C4-2B (cell line): ENCODE measurements at regions not wholly inside any gene's neighbourhood (a gene's known extent, or its start where the extent isn't known, plus 50 kb on each side); places are given as distances from the start of the nearest gene placed in this dataset.

ENCODE experiments used
- H3K27ac ChIP-seq: fragments of 450-650 bp; 2 replicates; pipeline ENCODE4 v1.5.1; 2017
- ZFX ChIP-seq: fragments of 450-650 bp; IDR thresholded peaks from 2 replicates; pipeline ENCODE4 v1.6.1; 2017
- TF ChIP-seq, protein P1 (sequence below): fragments of 450-650 bp; conservative IDR thresholded peaks from 2 replicates; pipeline ENCODE4 v1.5.1; 2017; ENCODE audit warnings: mild to moderate bottlenecking

GRCh38 chr11:70614034-70614681 lies 215.8 kb downstream of the CTTN start:
- H3K27ac ChIP-seq: no peak overlapping the region
- TF ChIP-seq, protein P1, sequence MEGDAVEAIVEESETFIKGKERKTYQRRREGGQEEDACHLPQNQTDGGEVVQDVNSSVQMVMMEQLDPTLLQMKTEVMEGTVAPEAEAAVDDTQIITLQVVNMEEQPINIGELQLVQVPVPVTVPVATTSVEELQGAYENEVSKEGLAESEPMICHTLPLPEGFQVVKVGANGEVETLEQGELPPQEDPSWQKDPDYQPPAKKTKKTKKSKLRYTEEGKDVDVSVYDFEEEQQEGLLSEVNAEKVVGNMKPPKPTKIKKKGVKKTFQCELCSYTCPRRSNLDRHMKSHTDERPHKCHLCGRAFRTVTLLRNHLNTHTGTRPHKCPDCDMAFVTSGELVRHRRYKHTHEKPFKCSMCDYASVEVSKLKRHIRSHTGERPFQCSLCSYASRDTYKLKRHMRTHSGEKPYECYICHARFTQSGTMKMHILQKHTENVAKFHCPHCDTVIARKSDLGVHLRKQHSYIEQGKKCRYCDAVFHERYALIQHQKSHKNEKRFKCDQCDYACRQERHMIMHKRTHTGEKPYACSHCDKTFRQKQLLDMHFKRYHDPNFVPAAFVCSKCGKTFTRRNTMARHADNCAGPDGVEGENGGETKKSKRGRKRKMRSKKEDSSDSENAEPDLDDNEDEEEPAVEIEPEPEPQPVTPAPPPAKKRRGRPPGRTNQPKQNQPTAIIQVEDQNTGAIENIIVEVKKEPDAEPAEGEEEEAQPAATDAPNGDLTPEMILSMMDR: no peak
- no peak for TF ChIP-seq ZFX

GRCh38 chr11:70615036-70615875 lies 216.9 kb downstream of the CTTN start:
- TF ChIP-seq ZFX: no peak
- TF ChIP-seq, protein P1: no peak
- no peak overlapping the region for H3K27ac ChIP-seq

GRCh38 chr11:70616317-70616716 lies 218.0 kb downstream of the CTTN start:
- TF ChIP-seq ZFX: no peak
- H3K27ac ChIP-seq: no peak overlapping the region

DNA sequence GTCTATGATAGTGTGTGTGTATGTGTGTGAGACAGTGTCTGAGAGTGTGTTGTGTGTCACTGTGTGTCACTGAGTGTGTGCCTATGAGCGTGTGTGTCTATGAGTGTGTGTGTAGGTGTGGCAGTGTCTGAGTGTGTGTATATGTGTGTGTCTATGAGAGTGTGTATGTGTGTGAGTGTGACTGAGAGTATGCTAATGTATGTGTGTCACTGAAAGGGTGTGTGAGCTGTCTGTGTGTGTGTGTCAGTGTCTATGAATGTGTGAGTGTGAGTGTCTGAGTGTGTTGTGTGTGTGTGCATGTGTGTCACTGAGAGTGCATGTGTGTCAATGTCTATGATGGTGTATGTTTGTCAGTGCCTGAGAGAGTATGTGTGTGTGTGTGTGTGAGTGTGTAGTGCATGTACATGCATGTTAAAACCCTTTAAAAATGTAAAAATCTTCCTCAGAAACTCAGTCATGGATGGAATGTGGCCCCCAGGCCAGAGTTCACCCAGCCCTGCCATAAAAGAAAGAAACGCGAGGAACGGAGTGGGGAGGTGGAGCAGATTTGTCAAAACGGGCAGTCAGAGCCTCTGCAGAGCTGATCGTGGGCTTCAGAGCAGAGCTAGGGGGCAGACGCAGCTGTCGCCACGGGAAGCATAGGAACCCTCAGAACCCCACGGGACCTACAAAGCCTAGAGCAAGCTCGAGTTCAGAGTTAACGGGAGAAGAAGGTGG lies 218.8 kb downstream of the CTTN start:
- H3K27ac ChIP-seq: no peak overlapping the region

DNA sequence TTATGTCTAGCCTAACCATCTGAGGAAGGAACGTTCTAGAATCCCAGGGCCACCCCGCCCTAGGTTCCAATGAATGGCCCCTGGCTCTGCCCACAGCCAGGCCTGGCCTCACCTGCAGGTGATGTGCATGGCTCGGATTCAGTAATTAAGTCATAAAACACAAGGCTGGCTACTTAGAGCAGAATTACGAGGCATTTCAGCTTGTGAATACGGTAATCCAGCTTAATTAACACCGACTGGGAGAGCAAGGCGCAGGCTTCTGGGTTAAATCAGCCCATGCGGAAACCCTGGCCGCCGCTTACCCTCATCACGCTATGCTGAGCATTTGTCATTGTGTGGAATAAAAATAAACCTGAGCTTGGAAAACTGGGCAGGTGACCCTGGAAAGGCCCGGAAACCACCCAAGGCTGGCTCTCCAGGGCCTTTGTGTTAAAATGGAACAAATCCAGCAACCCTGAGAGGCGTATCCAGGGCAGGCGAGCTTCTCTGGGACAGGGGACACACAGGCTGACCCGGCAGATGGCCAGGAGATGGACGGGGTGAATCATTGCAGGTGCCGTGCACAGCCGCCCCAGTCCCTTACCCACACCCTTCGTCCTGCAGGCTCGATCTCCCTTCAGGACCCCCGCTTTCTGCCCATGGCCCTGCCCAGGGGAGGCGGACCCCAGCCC lies 220.2 kb downstream of the CTTN start:
- no peak overlapping the region for H3K27ac ChIP-seq
- TF ChIP-seq, protein P1: no peak
- TF ChIP-seq ZFX: no peak

More for the DNA sequence above, 218.8 kb downstream of the CTTN start:
- TF ChIP-seq, protein P1: no peak
- no peak for TF ChIP-seq ZFX

DNA sequence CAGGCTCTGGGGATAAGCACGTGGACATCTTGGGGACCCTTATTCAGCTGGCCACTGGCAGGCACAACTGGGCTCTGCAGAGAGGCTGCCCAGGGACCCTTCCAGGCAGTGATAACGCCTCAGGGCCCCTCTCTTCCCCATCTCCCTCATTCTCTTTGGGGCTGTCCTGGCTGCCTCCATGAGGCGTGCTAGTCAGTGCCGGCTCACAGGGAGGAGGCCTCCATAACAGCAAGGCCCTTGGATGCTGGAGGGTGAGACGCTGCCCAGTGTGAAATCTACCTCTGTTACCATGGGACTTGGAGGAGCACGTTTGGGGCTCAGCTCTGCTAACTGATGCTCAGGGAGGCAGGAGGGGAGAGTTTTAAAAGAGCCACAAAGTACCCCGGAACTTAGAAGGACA lies 221.3 kb downstream of the CTTN start:
- TF ChIP-seq ZFX: no peak
- TF ChIP-seq, protein P1: no peak
- no peak overlapping the region for H3K27ac ChIP-seq

- TF ChIP-seq, protein P1: no peak
- TF ChIP-seq ZFX: no peak
- no peak overlapping the region for H3K27ac ChIP-seq
These were observed 222.3 kb downstream of the CTTN start for GRCh38 chr11:70620510-70621184.
